ENCODE measurements at regions not wholly inside any gene's neighbourhood (a gene's known extent, or its start where the extent isn't known, plus 50 kb on each side); places are given as distances from the start of the nearest gene placed in this dataset.

- DNase-seq (ENCODE audit: low read depth): no peak
- H3K4me3 ChIP-seq (ENCODE audit: low read length): no peak overlapping the region
- TF ChIP-seq CTCF (conservative IDR thresholded peaks at IDR 0.05; ENCODE audit: low read length): no peak
These were observed 428.1 kb downstream of the EFNA5 start for GRCh38 chr5:107242411-107243219.

GRCh38 chr5:107241841-107242240 lies 428.9 kb downstream of the EFNA5 start:
- no peak for TF ChIP-seq CTCF (conservative IDR thresholded peaks at IDR 0.05; ENCODE audit: low read length)
- no peak overlapping the region for H3K4me3 ChIP-seq (ENCODE audit: low read length)
- DNase-seq (ENCODE audit: low read depth): no peak

- DNase-seq (ENCODE audit: low read depth): no peak
- H3K4me3 ChIP-seq (ENCODE audit: low read length): no peak overlapping the region
- TF ChIP-seq CTCF (conservative IDR thresholded peaks at IDR 0.05; ENCODE audit: low read length): no peak
These were observed 435.6 kb downstream of the EFNA5 start for GRCh38 chr5:107235167-107235566.

GRCh38 chr5:107232788-107233187 lies 437.9 kb downstream of the EFNA5 start:
- no peak for DNase-seq (ENCODE audit: low read depth)
- H3K4me3 ChIP-seq (ENCODE audit: low read length): no peak overlapping the region
- TF ChIP-seq CTCF (conservative IDR thresholded peaks at IDR 0.05; ENCODE audit: low read length): no peak

GRCh38 chr5:107232293-107232692 lies 438.4 kb downstream of the EFNA5 start:
- no peak overlapping the region for H3K4me3 ChIP-seq (ENCODE audit: low read length)
- TF ChIP-seq CTCF (conservative IDR thresholded peaks at IDR 0.05; ENCODE audit: low read length): no peak
- no peak for DNase-seq (ENCODE audit: low read depth)

- no peak overlapping the region for H3K4me3 ChIP-seq (ENCODE audit: low read length)
- no peak for TF ChIP-seq CTCF (conservative IDR thresholded peaks at IDR 0.05; ENCODE audit: low read length)
- no peak for DNase-seq (ENCODE audit: low read depth)
These were observed 439.5 kb downstream of the EFNA5 start for GRCh38 chr5:107231191-107231590.

GRCh38 chr5:107230367-107230766 lies 440.4 kb downstream of the EFNA5 start:
- DNase-seq (ENCODE audit: low read depth): no peak
- H3K4me3 ChIP-seq (ENCODE audit: low read length): no peak overlapping the region
- no peak for TF ChIP-seq CTCF (conservative IDR thresholded peaks at IDR 0.05; ENCODE audit: low read length)
